Fibroblast of pulmonary artery (primary cell): ENCODE measurements at regions not wholly inside any gene's neighbourhood (a gene's known extent, or its start where the extent isn't known, plus 50 kb on each side); places are given as distances from the start of the nearest gene placed in this dataset.

Experiments used
- DNase-seq: peaks from one replicate; pipeline ENCODE4 v3.0.0-alpha.2; 2010; ENCODE audit warnings: low read depth
- H3K4me3 ChIP-seq: replicated peaks from 2 replicates; pipeline ENCODE4 v1.5.1; 2011; ENCODE audit warnings: low read depth, mild to moderate bottlenecking, control low read depth, low read length, moderate library complexity
- CTCF ChIP-seq: IDR thresholded peaks from 2 replicates; pipeline ENCODE4 v1.5.1; 2011; ENCODE audit warnings: mild to moderate bottlenecking, control low read depth, low read length, inconsistent platforms; ENCODE audit errors: missing control alignments

GRCh38 chr2:102943251-102943650 is 181.4 kb downstream of the TMEM182 start:
- no peak overlapping the region for H3K4me3 ChIP-seq
- DNase-seq = no peak
- TF ChIP-seq CTCF = no peak

- no peak for TF ChIP-seq CTCF
- DNase-seq = no peak
Measured at GRCh38 chr2:102950371-102950946, 188.6 kb downstream of the TMEM182 start.

GRCh38 chr2:102951249-102951648 is 189.4 kb downstream of the TMEM182 start:
- H3K4me3 ChIP-seq = no peak overlapping the region
- no peak for DNase-seq
- no peak for TF ChIP-seq CTCF

More at GRCh38 chr2:102950371-102950946, 188.6 kb downstream of the TMEM182 start:
- H3K4me3 ChIP-seq = no peak overlapping the region

- DNase-seq = no peak
- no peak overlapping the region for H3K4me3 ChIP-seq
- no peak for TF ChIP-seq CTCF
Measured at GRCh38 chr2:102967451-102967850, 205.6 kb downstream of the TMEM182 start.

- no peak for TF ChIP-seq CTCF
- H3K4me3 ChIP-seq = no peak overlapping the region
- DNase-seq = no peak
Measured at GRCh38 chr2:102968375-102968774, 206.5 kb downstream of the TMEM182 start.

GRCh38 chr2:102971701-102972100 is 209.9 kb downstream of the TMEM182 start:
- no peak overlapping the region for H3K4me3 ChIP-seq
- TF ChIP-seq CTCF = no peak
- DNase-seq = no peak
